A673 (cell line): ENCODE measurements at regions not wholly inside any gene's neighbourhood (a gene's known extent, or its start where the extent isn't known, plus 50 kb on each side); places are given as distances from the start of the nearest gene placed in this dataset.

ENCODE experiments used
- EZH2 ChIP-seq: fragments of 200-600 bp; sonication (generic); IDR thresholded peaks from 2 replicates; pipeline ENCODE4 v1.6.1; 2017; ENCODE audit warnings: borderline replicate concordance, low read depth, mild to moderate bottlenecking, mixed read lengths, antibody characterized with exemption, low read length; ENCODE audit not compliant: poor library complexity, severe bottlenecking
- TF ChIP-seq, protein P1 (sequence below): fragments of 300-800, 200-600 bp; sonication (generic); conservative IDR thresholded peaks from 2 replicates; pipeline ENCODE4 v1.5.1; 2017; ENCODE audit warnings: low read depth, mild to moderate bottlenecking, antibody characterized with exemption, low read length, moderate library complexity, mixed read lengths

DNA sequence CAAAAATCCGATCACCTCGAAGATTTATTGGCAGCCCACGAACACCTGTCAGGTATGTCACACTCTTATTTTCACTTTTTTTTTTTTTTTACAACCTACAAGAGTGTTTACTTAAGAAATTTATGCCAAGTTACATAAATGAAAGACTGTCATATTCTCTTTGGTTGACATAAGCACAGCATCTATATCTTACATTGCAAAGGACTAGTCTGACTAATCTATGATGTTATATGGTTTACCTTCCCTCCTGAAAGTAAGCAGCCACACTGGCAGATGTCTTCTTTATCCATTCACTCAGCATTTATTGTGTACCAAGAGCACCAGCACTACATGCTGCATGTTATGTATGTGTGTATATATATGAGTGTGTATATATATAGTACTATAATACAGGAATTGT lies 156.3 kb downstream of the CDRT15L2 start:
- TF ChIP-seq, protein P1, sequence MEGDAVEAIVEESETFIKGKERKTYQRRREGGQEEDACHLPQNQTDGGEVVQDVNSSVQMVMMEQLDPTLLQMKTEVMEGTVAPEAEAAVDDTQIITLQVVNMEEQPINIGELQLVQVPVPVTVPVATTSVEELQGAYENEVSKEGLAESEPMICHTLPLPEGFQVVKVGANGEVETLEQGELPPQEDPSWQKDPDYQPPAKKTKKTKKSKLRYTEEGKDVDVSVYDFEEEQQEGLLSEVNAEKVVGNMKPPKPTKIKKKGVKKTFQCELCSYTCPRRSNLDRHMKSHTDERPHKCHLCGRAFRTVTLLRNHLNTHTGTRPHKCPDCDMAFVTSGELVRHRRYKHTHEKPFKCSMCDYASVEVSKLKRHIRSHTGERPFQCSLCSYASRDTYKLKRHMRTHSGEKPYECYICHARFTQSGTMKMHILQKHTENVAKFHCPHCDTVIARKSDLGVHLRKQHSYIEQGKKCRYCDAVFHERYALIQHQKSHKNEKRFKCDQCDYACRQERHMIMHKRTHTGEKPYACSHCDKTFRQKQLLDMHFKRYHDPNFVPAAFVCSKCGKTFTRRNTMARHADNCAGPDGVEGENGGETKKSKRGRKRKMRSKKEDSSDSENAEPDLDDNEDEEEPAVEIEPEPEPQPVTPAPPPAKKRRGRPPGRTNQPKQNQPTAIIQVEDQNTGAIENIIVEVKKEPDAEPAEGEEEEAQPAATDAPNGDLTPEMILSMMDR: no peak
- no peak for TF ChIP-seq EZH2
